Hematopoietic multipotent progenitor cell treated with erythropoietin and hydrocortisone succinate and interleukin-3 and kit ligand, for 8 days (in vitro differentiated cells): ENCODE measurements at regions not wholly inside any gene's neighbourhood (a gene's known extent, or its start where the extent isn't known, plus 50 kb on each side); places are given as distances from the start of the nearest gene placed in this dataset.

Source experiments
- DNase-seq: peaks from one replicate; pipeline ENCODE4 v3.0.0-alpha.2; 2015

DNA sequence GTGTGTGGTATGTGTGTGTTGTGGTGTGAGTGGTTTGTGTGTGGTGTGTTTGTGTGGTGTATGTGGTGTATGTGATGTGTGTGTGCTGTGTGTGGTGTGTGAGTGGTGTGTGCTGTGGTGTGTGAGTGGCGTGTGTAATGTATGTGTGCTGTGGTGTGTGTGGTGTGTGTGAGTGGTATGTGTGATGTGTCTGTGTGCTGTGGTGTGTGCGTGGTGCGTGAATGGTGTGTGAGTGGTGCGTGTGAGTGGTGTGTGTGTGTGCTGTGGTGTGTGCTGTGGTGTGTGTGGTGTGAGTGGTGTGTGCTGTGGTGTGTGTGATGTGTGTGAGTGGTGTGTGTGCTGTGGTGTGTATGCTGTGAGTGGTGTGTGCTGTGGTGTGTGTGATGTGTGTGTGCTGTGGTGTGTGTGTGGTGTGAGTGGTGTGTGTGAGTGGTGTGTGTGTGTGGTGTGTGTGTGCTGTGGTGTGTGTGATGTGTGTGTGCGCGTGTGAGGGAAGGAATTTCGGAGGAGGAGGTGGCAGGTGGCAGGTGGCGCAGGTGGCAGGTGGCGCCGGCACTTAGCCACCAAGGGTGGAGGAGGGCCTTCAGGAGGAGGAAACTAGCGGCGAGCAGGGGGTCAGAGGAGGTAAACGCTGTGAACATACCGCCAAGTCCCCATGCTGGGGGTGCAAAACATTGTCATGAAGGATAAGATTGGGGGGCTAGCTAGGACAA is 191.8 kb downstream of the MELK start:
- no peak for DNase-seq

DNA sequence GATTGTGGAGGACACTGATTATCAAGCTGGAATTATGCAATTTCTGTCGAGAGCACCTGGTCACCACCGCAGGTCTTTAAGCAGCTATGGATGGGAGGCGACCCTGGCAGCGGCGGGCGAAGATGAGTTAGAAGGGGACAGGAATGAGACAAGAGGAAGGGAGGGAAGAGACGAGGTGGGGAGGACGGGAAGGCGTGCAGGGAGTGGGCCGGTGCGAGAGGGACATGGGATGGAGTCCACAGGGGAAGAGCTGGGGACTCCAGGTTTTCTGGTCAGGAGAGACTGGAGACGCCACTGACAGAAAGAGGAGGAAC is 192.3 kb downstream of the MELK start:
- DNase-seq, result no peak

DNA sequence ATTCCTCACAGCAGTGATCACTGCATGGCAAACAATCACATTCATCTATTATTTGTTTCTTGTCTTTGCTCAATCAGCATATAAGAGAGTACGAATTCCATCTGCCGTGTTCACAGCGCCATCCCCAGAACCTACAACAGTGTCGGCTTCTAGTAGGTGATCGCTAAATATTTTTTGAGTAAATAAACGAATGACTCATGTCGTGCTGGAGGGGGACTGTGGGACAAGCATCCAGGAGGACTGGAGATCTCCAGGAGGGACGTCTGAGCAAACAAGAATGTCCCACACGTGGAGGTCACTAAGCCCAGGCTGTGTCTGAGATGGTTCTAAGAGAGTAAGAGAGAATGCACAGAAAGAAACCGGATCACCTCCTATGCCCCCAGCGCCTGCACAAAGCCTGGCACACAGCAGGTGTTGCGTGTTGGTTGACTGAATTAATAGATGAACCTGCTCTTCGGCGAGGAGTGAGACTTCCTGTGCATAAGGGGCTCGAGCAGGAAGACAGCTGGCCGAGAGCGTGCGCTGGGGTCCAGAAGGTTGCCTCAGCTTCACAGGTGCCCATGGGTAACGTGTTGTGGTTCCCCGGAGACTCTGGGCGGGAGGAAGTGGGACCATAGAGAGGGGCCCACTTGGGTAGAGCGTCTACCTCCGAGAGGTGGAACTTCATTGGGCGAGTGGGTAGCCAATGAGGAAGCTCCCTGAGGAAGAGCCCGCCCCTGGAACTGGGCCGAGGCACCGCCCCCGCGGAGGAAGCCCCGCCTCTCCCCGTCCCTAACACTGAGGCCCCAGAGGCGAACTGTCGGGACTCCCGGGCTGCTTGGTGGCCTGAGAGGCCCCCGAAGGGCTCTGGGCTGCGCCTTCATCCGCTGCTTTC is 193.0 kb downstream of the MELK start:
- peak; percentile 92 for DNase-seq

DNA sequence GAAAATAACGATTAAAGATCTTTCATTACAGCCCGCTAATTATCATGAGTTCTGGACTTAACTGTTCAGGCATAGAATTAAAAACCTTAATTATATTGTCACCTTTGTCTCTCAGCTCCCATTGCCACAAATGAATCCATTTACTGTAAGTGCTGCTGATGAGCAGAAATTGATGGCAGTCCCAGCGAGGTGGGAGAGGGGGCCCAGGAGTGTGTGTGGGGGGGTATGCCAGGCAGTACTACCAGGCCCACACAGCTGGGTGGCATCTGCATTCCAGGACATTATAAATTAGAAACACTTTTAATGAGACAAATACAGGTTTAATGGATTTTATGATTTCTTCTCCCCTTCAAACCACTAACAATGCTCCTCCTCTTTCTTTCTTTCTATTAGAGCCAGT is 196.0 kb downstream of the MELK start:
- DNase-seq, result no peak

DNA sequence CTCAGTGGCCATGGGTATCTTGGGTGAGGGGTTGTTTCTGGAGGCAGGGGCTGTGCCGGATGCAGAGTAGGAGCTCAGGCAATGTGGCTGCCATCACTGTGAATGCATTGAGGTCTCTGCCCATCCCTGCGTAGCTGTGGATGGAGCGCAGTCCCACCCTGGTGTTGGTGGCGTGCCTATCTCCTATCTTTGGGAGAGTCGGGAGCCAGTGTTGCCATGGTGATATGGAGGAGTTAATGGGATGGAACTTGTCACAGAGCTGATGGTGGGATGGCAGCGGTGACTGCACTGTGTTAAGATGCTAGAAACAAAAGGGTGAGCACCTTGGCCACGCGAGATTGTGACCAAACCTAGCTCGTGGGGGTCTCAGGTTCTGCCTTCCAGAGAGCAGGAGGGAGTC is 197.3 kb downstream of the MELK start:
- no peak for DNase-seq

DNA sequence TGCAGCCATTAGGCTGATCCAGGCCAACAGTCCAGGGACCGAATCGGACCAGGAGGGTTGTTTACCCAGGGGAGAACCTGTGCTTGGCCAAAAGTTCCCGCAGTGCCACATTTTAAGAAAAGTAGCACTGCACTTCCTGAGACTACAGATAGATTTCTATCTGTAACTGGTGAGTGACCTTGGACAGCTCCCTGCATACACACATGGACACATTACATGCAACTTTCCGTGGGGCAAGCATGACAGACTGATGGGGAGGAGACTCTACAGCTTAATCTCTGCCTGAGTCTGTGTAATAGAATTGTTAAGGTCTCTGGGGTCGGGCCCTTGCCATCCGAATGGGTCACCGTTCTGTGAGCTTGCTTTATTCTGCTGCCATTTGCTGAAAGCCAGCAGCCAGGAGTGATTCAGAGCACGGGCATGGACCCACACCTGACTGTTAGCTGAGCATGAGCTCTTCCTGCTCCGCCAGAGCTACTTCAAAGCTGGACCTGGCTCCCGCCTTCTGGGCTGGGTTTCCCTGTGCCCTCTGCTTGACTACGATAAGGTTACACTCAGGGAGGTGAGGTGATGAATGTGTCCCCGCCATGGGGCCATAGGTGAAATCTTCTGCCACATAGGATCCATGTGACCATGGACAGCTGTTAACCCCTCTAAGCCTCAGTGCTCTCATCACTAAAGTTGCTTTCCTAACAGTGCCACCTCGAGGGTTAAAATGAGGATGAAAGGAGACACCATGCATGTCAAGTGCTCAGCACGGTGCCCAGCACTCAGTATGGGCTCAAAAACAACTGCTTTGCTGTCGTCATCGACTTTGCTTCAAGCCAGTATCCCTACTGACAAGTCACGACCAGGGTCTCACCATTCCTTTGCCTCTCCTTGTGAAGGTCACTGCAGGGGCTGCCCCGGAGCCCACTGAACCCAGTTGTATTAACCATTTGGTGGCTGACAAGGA is 200.0 kb downstream of the MELK start:
- DNase-seq, result no peak

DNA sequence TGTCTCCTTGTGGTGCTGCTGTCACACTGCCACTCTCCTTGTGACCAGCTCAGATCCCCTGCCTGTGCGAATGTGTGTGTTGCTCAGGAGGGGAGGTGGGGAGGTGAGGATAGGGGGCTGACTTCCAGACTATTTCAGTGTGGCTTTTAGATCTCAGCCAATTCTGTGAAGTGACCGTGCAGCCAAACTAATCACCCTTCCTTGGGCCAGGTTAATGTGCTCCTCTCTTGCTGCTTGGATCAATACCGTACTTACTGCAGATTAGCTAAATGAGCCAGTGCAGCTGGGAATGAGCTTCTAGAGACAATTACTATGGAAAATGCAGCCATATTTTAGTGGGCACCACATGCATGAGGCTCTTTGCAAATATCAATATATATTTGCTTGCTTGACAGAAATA is 206.0 kb downstream of the MELK start:
- no peak for DNase-seq

DNA sequence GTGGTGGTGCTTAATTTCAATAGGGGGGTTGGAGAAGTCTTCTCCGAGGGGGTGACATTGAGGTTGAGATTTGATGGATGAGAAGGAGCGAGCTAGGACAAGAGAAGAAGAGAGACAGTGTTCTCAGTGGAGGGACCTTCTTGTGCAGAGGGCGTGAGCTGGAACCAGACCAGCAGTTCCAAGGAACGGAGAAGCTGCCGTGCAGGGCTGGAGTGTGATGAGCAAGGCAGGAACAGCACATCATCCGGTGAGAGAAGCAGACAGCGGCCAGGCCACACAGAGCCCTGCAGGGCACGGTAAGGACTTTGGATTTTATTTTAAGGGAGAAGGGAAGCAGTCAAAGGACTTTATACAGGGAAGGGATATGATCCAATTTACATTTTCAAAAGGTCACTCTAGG is 206.9 kb downstream of the MELK start:
- DNase-seq, result no peak

DNA sequence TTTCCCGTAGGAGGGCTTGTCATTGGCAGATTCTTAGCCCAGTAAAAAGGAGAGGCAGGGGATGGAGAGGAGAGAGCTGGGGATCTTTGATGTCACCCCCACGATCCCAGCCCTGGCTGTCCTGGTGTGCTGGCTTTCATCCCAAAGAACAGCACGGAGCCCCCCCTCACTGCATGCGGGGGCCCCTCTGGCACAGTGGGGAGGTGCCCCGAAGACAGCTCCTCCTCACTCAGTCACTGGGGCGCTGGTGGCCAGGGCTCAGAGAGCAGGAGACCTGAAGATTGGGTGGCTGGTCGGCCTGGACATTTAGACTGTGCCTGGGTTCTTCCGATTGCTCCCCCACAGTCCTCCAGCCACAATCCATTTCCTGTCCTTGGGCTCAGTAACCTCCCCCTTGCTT is 207.5 kb downstream of the MELK start:
- no peak for DNase-seq

DNA sequence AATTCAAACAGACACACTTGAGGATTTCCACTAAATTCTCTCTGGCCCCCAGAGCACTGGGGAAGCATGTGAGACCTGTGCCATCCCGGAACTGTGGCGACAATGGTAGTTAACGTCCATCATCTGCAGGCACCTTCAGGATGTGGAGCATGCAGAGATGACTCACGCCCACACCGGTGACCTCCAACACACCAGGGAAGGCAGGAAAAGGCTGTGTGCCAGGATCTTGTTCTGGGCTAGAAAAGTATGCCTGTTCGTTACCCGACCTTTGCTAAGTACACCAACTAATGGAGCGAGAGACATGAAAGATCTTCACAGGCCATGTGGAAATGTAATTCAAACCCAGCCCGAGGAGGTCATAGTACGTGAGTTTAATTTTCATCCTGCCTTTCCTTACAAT is 208.8 kb downstream of the MELK start:
- DNase-seq, result no peak
